ENCODE measurements at regions not wholly inside any gene's neighbourhood (a gene's known extent, or its start where the extent isn't known, plus 50 kb on each side); places are given as distances from the start of the nearest gene placed in this dataset.

GRCh38 chr9:108645520-108645919, 210.3 kb downstream of the ACTL7B start:
- no peaks in the 10 kb centered on the region for H3K9me3 ChIP-seq (ENCODE audit: low read length)
- intact Hi-C loops (cut with micrococcal nuclease; ENCODE audit: unreplicated experiment), result no loop called here
- no peak overlapping the region for H3K27ac ChIP-seq (ENCODE audit: extremely low read length, insufficient read depth, low read length)
- CTCF ChIA-PET (ENCODE audit: low intra/inter-chr PET ratio, low total read pairs), result no interaction called here
- no peak for TF ChIP-seq TCF7 (IDR thresholded peaks at IDR 0.05; ENCODE audit: low read depth)
- no peak for TF ChIP-seq ZNF24 (IDR thresholded peaks at IDR 0.05)
- no peak for TF ChIP-seq ZBTB25 (CRISPR knock-in tag; IDR thresholded peaks at IDR 0.05)
- no peak for TF ChIP-seq ZNF891 (CRISPR knock-in tag; IDR thresholded peaks at IDR 0.05)
- no peak for TF ChIP-seq HINFP (CRISPR knock-in tag; IDR thresholded peaks at IDR 0.05; ENCODE audit: low read depth)
- no peak for TF ChIP-seq ZNF333 (CRISPR knock-in tag; IDR thresholded peaks at IDR 0.05; ENCODE audit: borderline replicate concordance)
- TF ChIP-seq ZNF879 (CRISPR knock-in tag; IDR thresholded peaks at IDR 0.05), result no peak
- no peak for TF ChIP-seq GATAD1 (CRISPR knock-in tag; IDR thresholded peaks at IDR 0.05)
- TF ChIP-seq ZNF512B (CRISPR knock-in tag; IDR thresholded peaks at IDR 0.05; ENCODE audit: borderline replicate concordance), result no peak
- no peak for TF ChIP-seq REL (CRISPR knock-in tag; conservative IDR thresholded peaks at IDR 0.05)
- no peak for TF ChIP-seq ARID3A (IDR thresholded peaks at IDR 0.05; ENCODE audit: low read depth, low read length)
- no peak for TF ChIP-seq HDAC6 (IDR thresholded peaks at IDR 0.05; ENCODE audit: low read depth, low read length)
- no peak for TF ChIP-seq FOSL2 (CRISPR knock-in tag; IDR thresholded peaks at IDR 0.05)
- no peak for TF ChIP-seq ETS1 (CRISPR knock-in tag; IDR thresholded peaks at IDR 0.05)
- no peak for TF ChIP-seq TOPORS (CRISPR knock-in tag; IDR thresholded peaks at IDR 0.05)
- no peak for TF ChIP-seq KLF9 (CRISPR knock-in tag; IDR thresholded peaks at IDR 0.05; ENCODE audit: low read depth)
- no peak for TF ChIP-seq HES4 (CRISPR knock-in tag; IDR thresholded peaks at IDR 0.05; ENCODE audit: borderline replicate concordance)
- FAIRE-seq, result no peak
- H3K9ac ChIP-seq (ENCODE audit: insufficient read depth, low read depth, low read length), result no peak overlapping the region
- no peak overlapping the region for H3K4me3 ChIP-seq (replicated peaks in 1 of 3; ENCODE audit: insufficient read depth in 1 of 3, low read depth in 2 of 3, low read length in 3 of 3)
- no peak overlapping the region for H3K4me2 ChIP-seq (ENCODE audit: low read depth, low read length)
- no peaks in the 10 kb centered on the region for H4K20me1 ChIP-seq (ENCODE audit: insufficient read depth, low read length)
- H2AFZ ChIP-seq (ENCODE audit: low read length), result no peak overlapping the region
- 33% methylated on average over 2 of the region's 6 CpGs for WGBS (ENCODE audit: low lambda C conversion rate)
- H3K27me3 ChIP-seq (ENCODE audit: control insufficient read depth in 1 of 2, insufficient read depth in 2 of 2, low read length in 2 of 2), result no peaks in the 10 kb centered on the region
- DNase-seq (ENCODE audit: low spot score), result no peak
- ATAC-seq, result no peak
- no peaks in the 10 kb centered on the region for H3K36me3 ChIP-seq (replicated peaks in 1 of 2; ENCODE audit: control insufficient read depth in 1 of 2, insufficient read depth in 2 of 2, low read length in 2 of 2)
- POLR2A ChIA-PET, result no interaction called here
- H3K79me2 ChIP-seq (ENCODE audit: insufficient read depth, low read length), result no peaks in the 10 kb centered on the region
- no TSS peak for BruUV-seq (replicated peaks)
- in situ Hi-C loops (cut with HindIII; ENCODE audit: extremely low pct_ligation_motif_present, low pct_unique_long_range_greater_than_20kb), result no loop called here
- H3K4me1 ChIP-seq (ENCODE audit: insufficient read depth, low read length), result no peaks in the 10 kb centered on the region

All from HepG2 (cell line).